ENCODE measurements at regions not wholly inside any gene's neighbourhood (a gene's known extent, or its start where the extent isn't known, plus 50 kb on each side); places are given as distances from the start of the nearest gene placed in this dataset.

DNA sequence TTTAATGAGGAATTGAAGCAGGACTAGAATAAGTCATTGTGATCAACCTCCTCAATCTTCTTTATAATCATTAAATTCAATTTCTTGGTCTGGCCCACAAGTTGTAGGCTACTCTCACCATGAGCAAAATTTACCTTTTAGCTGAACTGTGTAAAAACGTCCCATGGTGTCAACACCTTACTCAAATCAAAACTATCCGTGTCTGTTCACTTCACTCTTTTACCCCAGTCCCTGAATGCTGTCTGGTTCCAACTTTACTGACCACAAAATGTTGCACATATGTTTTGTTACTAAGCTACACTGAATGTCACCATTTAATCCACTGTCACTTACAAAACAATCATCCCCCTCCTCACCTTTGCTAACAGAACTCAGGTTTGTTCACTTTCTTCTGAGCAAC lies 951.6 kb upstream of the SLC39A10 start:
- H3K4me3 ChIP-seq, result no peak overlapping the region
- H3K27ac ChIP-seq, result no peak overlapping the region
- TF ChIP-seq, protein P1, sequence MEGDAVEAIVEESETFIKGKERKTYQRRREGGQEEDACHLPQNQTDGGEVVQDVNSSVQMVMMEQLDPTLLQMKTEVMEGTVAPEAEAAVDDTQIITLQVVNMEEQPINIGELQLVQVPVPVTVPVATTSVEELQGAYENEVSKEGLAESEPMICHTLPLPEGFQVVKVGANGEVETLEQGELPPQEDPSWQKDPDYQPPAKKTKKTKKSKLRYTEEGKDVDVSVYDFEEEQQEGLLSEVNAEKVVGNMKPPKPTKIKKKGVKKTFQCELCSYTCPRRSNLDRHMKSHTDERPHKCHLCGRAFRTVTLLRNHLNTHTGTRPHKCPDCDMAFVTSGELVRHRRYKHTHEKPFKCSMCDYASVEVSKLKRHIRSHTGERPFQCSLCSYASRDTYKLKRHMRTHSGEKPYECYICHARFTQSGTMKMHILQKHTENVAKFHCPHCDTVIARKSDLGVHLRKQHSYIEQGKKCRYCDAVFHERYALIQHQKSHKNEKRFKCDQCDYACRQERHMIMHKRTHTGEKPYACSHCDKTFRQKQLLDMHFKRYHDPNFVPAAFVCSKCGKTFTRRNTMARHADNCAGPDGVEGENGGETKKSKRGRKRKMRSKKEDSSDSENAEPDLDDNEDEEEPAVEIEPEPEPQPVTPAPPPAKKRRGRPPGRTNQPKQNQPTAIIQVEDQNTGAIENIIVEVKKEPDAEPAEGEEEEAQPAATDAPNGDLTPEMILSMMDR (IDR thresholded peaks at IDR 0.05), result no peak
- DNase-seq (ENCODE audit: low spot score), result no peak

DNA sequence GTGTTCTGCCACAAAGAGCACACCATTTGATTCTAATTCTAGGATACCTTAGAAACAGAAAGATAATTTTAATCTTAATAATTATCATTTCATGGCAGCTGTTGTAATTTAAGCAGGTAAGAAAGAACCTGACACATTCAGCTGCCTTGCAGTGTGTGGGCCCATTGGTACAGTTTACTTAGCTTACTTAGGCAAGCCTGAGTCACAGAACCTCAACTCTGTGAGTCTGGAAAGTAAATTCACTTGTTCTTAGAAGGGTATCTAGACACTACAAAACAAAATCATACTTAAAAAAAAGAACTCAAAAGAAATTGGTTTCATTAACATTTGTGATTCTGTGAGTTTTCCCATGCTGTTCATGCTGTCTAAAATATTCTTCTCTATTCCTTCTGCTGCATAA lies 956.3 kb upstream of the SLC39A10 start:
- Histone ChIP-seq H3K4me3 (no peak overlapping the region), H3K27ac (no peak overlapping the region)
- TF ChIP-seq, protein P1 (IDR thresholded peaks at IDR 0.05), result no peak
- DNase-seq (ENCODE audit: low spot score), result no peak

DNA sequence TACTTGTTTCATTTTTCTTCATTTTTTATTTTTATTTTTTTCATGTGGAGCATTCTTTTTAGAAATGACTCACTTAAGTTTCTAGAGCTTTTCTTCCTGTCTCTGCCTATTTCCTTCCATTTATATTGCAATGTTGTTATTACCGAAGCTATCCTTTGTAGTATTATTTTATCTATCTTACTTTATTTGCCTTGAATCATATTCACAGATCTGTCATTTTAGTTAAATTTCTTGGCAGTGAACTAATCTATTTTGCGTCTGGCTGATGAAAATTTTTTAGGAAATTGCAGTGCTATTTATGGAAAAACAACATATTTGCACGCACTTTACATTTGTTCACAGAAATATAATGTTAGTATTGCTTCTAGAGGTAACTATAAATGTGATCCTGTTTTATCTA lies 956.9 kb upstream of the SLC39A10 start:
- Histone ChIP-seq H3K4me3 (no peak overlapping the region), H3K27ac (no peak overlapping the region)
- no peak for DNase-seq (ENCODE audit: low spot score)
- TF ChIP-seq, protein P1 (IDR thresholded peaks at IDR 0.05), result no peak

DNA sequence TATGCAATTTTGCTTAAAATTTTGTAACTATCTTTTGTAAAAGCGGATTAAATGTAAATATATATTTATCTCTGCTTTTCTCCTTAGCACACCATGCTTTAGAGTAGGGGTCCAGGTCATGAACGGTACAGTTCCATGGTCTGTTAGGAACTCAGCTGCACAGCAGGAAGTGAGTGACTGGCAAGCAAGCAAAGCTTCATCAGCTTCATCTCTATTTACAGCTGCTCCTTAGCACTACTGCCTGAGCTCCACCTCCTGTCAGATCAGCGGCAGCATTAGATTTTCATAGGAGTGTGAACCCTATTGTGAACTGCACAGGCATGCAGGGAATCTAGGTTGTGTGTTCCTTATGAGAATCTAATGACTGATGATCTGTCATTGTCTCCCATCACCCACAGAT lies 959.0 kb upstream of the SLC39A10 start:
- DNase-seq (ENCODE audit: low spot score), result no peak
- Histone ChIP-seq H3K4me3 (no peak overlapping the region), H3K27ac (no peak overlapping the region)
- TF ChIP-seq, protein P1 (IDR thresholded peaks at IDR 0.05), result no peak

DNA sequence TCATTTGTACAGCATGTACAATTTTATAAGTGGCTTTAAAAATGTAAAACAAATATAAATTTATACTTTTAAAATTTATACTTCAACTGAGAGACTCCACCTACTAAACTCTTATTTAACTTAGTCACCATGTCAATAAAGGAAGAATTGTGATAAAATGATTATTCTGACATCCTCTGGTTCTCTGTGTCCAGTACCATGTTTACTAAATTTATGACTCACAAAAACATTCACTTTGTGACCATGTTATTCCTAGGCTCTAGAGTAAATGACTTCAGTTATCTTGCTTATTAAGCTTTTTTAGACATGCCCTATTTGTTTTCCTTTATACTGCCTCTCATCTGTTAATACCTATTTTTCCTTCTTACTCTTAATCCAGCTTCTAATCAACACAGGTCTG lies 959.6 kb upstream of the SLC39A10 start:
- TF ChIP-seq, protein P1 (IDR thresholded peaks at IDR 0.05), result no peak
- Histone ChIP-seq H3K4me3 (no peak overlapping the region), H3K27ac (no peak overlapping the region)
- no peak for DNase-seq (ENCODE audit: low spot score)

DNA sequence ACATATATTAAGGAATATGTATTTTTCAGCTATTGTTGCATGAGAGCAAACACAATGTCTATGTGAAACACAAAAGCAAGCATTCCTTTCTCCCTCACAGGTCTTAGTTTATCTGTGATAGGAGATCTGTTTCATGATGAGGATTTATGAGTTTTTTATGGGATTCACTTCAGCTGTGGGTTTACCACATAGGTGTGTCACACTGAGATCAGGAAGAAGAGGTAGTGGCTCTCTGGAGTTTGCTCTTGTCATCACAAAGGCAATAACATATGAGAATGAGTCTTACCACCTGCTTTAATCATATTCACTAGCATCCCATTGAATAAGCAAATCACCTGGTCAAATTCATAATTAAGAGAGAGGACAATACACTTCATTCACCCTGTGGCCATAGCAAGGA lies 960.3 kb upstream of the SLC39A10 start:
- TF ChIP-seq, protein P1 (IDR thresholded peaks at IDR 0.05), result no peak
- no peak for DNase-seq (ENCODE audit: low spot score)

DNA sequence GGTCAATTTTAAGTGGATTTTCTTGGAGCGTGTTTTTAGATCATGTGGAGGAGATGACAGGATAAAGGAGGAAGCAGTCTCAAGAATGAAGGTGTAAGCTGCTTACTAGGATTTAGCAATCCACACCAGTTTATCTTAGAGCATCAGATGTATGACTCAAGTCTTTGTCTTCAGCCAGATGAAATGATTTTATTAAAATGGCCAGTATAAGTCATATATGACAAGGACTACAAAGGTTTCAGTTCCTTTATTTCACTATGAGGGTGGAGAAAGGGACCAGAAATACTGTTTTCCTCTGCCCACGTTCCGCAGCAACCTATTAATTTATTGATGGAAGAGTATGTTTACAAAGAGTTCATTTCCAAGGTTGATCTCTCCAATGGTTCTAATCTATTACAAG lies 970.5 kb upstream of the SLC39A10 start:
- no peak for DNase-seq (ENCODE audit: low spot score)
- Histone ChIP-seq H3K27ac (no peak overlapping the region), H3K4me3 (no peak overlapping the region)
- TF ChIP-seq, protein P1 (IDR thresholded peaks at IDR 0.05), result no peak

More for the DNA sequence above, 960.3 kb upstream of the SLC39A10 start:
- H3K4me3 ChIP-seq, result no peak overlapping the region
- no peak overlapping the region for H3K27ac ChIP-seq
